C4-2B (cell line): ENCODE measurements at regions not wholly inside any gene's neighbourhood (a gene's known extent, or its start where the extent isn't known, plus 50 kb on each side); places are given as distances from the start of the nearest gene placed in this dataset.

Source experiments
- ZFX ChIP-seq: fragments of 450-650 bp; IDR thresholded peaks from 2 replicates; pipeline ENCODE4 v1.6.1; 2017
- TF ChIP-seq, protein P1 (sequence below): fragments of 450-650 bp; conservative IDR thresholded peaks from 2 replicates; pipeline ENCODE4 v1.5.1; 2017; ENCODE audit warnings: mild to moderate bottlenecking

DNA sequence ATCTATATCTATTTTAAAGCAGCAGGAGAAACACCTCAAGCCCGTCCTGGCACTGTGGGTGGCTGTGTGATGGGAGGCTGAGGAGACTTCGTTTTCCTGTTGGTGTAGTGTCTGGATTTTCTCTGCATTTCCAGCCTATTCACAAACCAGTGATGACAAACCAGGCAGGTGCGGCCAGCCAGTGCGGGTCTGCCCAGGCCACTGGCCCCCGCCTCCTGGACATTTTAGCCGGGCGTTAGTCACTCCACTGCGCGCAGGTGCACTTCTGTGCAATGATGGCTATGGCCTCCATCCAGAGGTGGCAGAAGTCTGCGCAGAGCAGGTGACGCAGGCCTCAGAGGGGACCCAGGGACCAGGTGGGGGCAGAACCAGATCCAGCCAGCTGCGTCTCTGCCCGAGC is 64.9 kb upstream of the PITRM1 start:
- TF ChIP-seq, protein P1, sequence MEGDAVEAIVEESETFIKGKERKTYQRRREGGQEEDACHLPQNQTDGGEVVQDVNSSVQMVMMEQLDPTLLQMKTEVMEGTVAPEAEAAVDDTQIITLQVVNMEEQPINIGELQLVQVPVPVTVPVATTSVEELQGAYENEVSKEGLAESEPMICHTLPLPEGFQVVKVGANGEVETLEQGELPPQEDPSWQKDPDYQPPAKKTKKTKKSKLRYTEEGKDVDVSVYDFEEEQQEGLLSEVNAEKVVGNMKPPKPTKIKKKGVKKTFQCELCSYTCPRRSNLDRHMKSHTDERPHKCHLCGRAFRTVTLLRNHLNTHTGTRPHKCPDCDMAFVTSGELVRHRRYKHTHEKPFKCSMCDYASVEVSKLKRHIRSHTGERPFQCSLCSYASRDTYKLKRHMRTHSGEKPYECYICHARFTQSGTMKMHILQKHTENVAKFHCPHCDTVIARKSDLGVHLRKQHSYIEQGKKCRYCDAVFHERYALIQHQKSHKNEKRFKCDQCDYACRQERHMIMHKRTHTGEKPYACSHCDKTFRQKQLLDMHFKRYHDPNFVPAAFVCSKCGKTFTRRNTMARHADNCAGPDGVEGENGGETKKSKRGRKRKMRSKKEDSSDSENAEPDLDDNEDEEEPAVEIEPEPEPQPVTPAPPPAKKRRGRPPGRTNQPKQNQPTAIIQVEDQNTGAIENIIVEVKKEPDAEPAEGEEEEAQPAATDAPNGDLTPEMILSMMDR, result no peak
- TF ChIP-seq ZFX, result no peak
